SK-N-MC (cell line): ENCODE measurements at regions not wholly inside any gene's neighbourhood (a gene's known extent, or its start where the extent isn't known, plus 50 kb on each side); places are given as distances from the start of the nearest gene placed in this dataset.

Source experiments
- EZH2 ChIP-seq: fragments of 200-600 bp; sonication (generic); IDR thresholded peaks from one replicate; pipeline ENCODE4 v1.6.1; 2017; ENCODE audit warnings: antibody characterized with exemption
- POLR2AphosphoS5 ChIP-seq: IDR thresholded peaks from 2 replicates; pipeline ENCODE4 v1.6.1; 2012; ENCODE audit warnings: mild to moderate bottlenecking, low read depth, low read length, borderline replicate concordance

DNA sequence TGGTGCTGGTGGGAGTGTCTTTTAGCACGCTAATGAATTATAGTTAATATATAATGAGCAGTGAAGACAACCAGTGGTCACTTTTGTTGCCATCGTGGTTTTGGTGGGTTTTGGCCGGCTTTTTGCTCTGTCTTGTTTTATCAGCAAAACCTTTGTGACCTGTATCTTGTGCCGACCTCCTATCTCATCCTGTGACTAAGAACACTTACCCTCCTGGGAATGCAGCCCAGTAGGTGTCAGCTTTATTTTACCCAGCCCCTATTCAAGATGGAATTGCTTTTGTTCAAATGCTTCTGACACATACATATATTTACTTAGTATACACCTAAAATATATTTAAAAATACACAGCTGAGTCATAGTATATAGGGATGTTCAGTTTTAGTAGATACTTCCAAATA is 770.3 kb downstream of the PDCD6IP start:
- TF ChIP-seq EZH2 = no peak
- no peak for TF ChIP-seq POLR2AphosphoS5
